IMR-90 (cell line): ENCODE measurements at regions not wholly inside any gene's neighbourhood (a gene's known extent, or its start where the extent isn't known, plus 50 kb on each side); places are given as distances from the start of the nearest gene placed in this dataset.

Experiments used
- ATAC-seq: fragments of 200-7000 bp; cut with Tn5 transposase; 2 replicates; pipeline ENCODE4 v1.9.1; 2020; ENCODE audit warnings: low read depth, mild to moderate bottlenecking, moderate library complexity
- BruUV-seq: library from RNA; stranded (reverse); fragments of 400-500 nt; replicated peaks from 2 replicates; lab custom pipeline; 2021; lab: Mats Ljungman, UMichigan
- CTCF ChIA-PET: fragments of 300-600 bp; formaldehyde crosslinking; extraction: SDS; loops from one replicate; lab custom pipeline; 2021; ENCODE audit warnings: antibody characterized with exemption; lab: Yijun Ruan, JAX
- POLR2A ChIA-PET: fragments of 300-600 bp; sonication (Branson Sonifier 250); formaldehyde crosslinking; loops from one replicate; lab custom pipeline; 2022; ENCODE audit warnings: antibody characterized with exemption; ENCODE audit not compliant: unreplicated experiment; lab: Charles Lee
- DNase-seq: peaks from one replicate; pipeline ENCODE4 v3.0.0; 2013
- H2AFZ ChIP-seq: replicated peaks from 2 replicates; pipeline ENCODE3; 2013; ENCODE audit warnings: low read length, mild to moderate bottlenecking; ENCODE audit not compliant: poor library complexity
- H2AK5ac ChIP-seq: 2 replicates; pipeline ENCODE4 v1.6.1; 2013; ENCODE audit warnings: low read depth, low read length, inconsistent platforms
- H2AK9ac ChIP-seq: replicated peaks from 2 replicates; pipeline ENCODE3; 2013; ENCODE audit warnings: mild to moderate bottlenecking, low read depth, low read length, moderate library complexity; ENCODE audit not compliant: poor library complexity
- H2BK120ac ChIP-seq: 2 replicates; pipeline ENCODE4 v1.6.1; 2013; ENCODE audit warnings: low read depth, low read length, inconsistent platforms
- H2BK15ac ChIP-seq: 3 replicates; pipeline ENCODE4 v1.6.1; 2013; ENCODE audit warnings: low read depth, low read length, inconsistent platforms
- H2BK20ac ChIP-seq: 2 replicates; pipeline ENCODE4 v1.6.1; 2013; ENCODE audit warnings: low read depth, mild to moderate bottlenecking, inconsistent platforms, low read length, moderate library complexity
- H2BK5ac ChIP-seq: 2 replicates; pipeline ENCODE4 v1.6.1; 2013; ENCODE audit warnings: mild to moderate bottlenecking, low read depth, low read length, inconsistent platforms; ENCODE audit not compliant: poor library complexity, severe bottlenecking
- H3K14ac ChIP-seq: replicated peaks from 2 replicates; pipeline ENCODE4 v1.6.1; 2013; ENCODE audit warnings: low read depth, low read length, inconsistent platforms
- H3K18ac ChIP-seq: 2 replicates; pipeline ENCODE4 v1.6.1; 2013; ENCODE audit warnings: low read depth, low read length, control low read depth
- H3K23ac ChIP-seq: 2 replicates; pipeline ENCODE4 v1.6.1; 2013; ENCODE audit warnings: low read depth, low read length, inconsistent platforms
- H3K27ac ChIP-seq: 2 replicates; pipeline ENCODE4 v1.5.1; 2013; ENCODE audit warnings: mild to moderate bottlenecking, control low read depth, low read length; ENCODE audit not compliant: insufficient read depth
- H3K27me3 ChIP-seq: 2 replicates; pipeline ENCODE4 v1.6.1; 2013; ENCODE audit warnings: low read length; ENCODE audit not compliant: control insufficient read depth, insufficient read depth
- H3K36me3 ChIP-seq: 2 replicates; pipeline ENCODE4 v1.6.1; 2013; ENCODE audit warnings: low read length, mixed read lengths; ENCODE audit not compliant: control insufficient read depth, insufficient read depth
- H3K4ac ChIP-seq: 2 replicates; pipeline ENCODE4 v1.6.1; 2013; ENCODE audit warnings: low read depth, low read length, inconsistent platforms
- H3K4me1 ChIP-seq: 2 replicates; pipeline ENCODE4 v1.6.1; 2013; ENCODE audit warnings: low read length, mixed read lengths; ENCODE audit not compliant: control insufficient read depth, insufficient read depth
- H3K4me2 ChIP-seq: 2 replicates; pipeline ENCODE4 v1.6.1; 2013; ENCODE audit warnings: low read depth, mild to moderate bottlenecking, control low read depth, low read length, moderate library complexity
- H3K4me3 ChIP-seq: 2 replicates; pipeline ENCODE4 v1.5.1; 2013; ENCODE audit warnings: low read depth, mild to moderate bottlenecking, control low read depth, low read length, moderate library complexity; ENCODE audit not compliant: insufficient read depth
- H3K56ac ChIP-seq: 2 replicates; pipeline ENCODE4 v1.6.1; 2013; ENCODE audit warnings: low read length, inconsistent platforms; ENCODE audit not compliant: insufficient read depth; ENCODE audit errors: extremely low read depth
- H3K79me1 ChIP-seq, 2 experiments: 2 replicates each; pipeline ENCODE4 v1.6.1; 2013; ENCODE audit warnings: low read length in 2 of 2, inconsistent platforms in 1 of 2, low read depth in 1 of 2
- H3K9ac ChIP-seq: 2 replicates; pipeline ENCODE4 v1.6.1; 2013; ENCODE audit warnings: low read depth, low read length, control low read depth
- H3K9me1 ChIP-seq: 2 replicates; pipeline ENCODE4 v1.6.1; 2013; ENCODE audit warnings: low read length, inconsistent platforms; ENCODE audit not compliant: insufficient read depth
- H3K9me3 ChIP-seq: 2 replicates; pipeline ENCODE4 v1.6.1; 2013; ENCODE audit warnings: low read length; ENCODE audit not compliant: control insufficient read depth, insufficient read depth
- H4K20me1 ChIP-seq: 2 replicates; pipeline ENCODE4 v1.6.1; 2013; ENCODE audit warnings: low read length, inconsistent platforms; ENCODE audit not compliant: insufficient read depth
- H4K5ac ChIP-seq: 2 replicates; pipeline ENCODE4 v1.6.1; 2013; ENCODE audit warnings: mild to moderate bottlenecking, low read depth, low read length, control low read depth
- H4K8ac ChIP-seq, 2 experiments: 2 replicates each; pipeline ENCODE4 v1.6.1; 2013; ENCODE audit warnings: low read depth in 2 of 2, low read length in 2 of 2, control low read depth in 1 of 2, inconsistent platforms in 1 of 2
- H4K91ac ChIP-seq: 2 replicates; pipeline ENCODE4 v1.6.1; 2013; ENCODE audit warnings: low read depth, low read length, inconsistent platforms; ENCODE audit not compliant: insufficient read depth
- BHLHE40 ChIP-seq: fragments of 150-350 bp; IDR thresholded peaks from 2 replicates; pipeline ENCODE4 v1.6.1; 2016; ENCODE audit warnings: mild to moderate bottlenecking, low read depth, low read length
- CEBPB ChIP-seq: IDR thresholded peaks from 2 replicates; pipeline ENCODE4 v1.6.1; 2012; ENCODE audit warnings: low read depth, low read length, improper control_type of control experiment
- CHD1 ChIP-seq: IDR thresholded peaks from 2 replicates; pipeline ENCODE4 v1.6.1; 2012; ENCODE audit warnings: low read depth, low read length, improper control_type of control experiment
- CTCF ChIP-seq: conservative IDR thresholded peaks from 2 replicates; pipeline ENCODE4 v1.5.1; 2012; ENCODE audit warnings: mild to moderate bottlenecking, low read depth, low read length, improper control_type of control experiment
- ELK1 ChIP-seq: fragments of 150-350 bp; IDR thresholded peaks from 2 replicates; pipeline ENCODE4 v1.6.1; 2016; ENCODE audit warnings: low read depth, mild to moderate bottlenecking, low read length, moderate library complexity, borderline replicate concordance
- FOS ChIP-seq: fragments of 150-350 bp; IDR thresholded peaks from 2 replicates; pipeline ENCODE4 v1.6.1; 2016; ENCODE audit warnings: low read depth, low read length
- MAFK ChIP-seq: IDR thresholded peaks from 2 replicates; pipeline ENCODE4 v1.6.1; 2012; ENCODE audit warnings: low read depth, low read length, improper control_type of control experiment
- MAZ ChIP-seq: IDR thresholded peaks from 2 replicates; pipeline ENCODE4 v1.6.1; 2012; ENCODE audit warnings: low read depth, mild to moderate bottlenecking, low read length, improper control_type of control experiment, moderate library complexity, borderline replicate concordance
- MXI1 ChIP-seq: IDR thresholded peaks from 2 replicates; pipeline ENCODE4 v1.6.1; 2012; ENCODE audit warnings: low read depth, mild to moderate bottlenecking, low read length, moderate library complexity, borderline replicate concordance
- NFE2L2 ChIP-seq: fragments of 150-350 bp; IDR thresholded peaks from 2 replicates; pipeline ENCODE4 v1.6.1; 2016; ENCODE audit warnings: low read depth, mild to moderate bottlenecking, low read length
- POLR2A ChIP-seq: IDR thresholded peaks from 2 replicates; pipeline ENCODE4 v1.6.1; 2012; ENCODE audit warnings: mild to moderate bottlenecking, low read depth, low read length
- RAD21 ChIP-seq: IDR thresholded peaks from 2 replicates; pipeline ENCODE4 v1.6.1; 2012; ENCODE audit warnings: low read length, improper control_type of control experiment
- RCOR1 ChIP-seq: IDR thresholded peaks from 2 replicates; pipeline ENCODE4 v1.6.1; 2012; ENCODE audit warnings: mild to moderate bottlenecking, low read length, improper control_type of control experiment; ENCODE audit not compliant: insufficient replicate concordance
- RFX5 ChIP-seq: IDR thresholded peaks from 2 replicates; pipeline ENCODE4 v1.8.0; 2012; ENCODE audit warnings: low read depth, mild to moderate bottlenecking, low read length, moderate library complexity
- SMC3 ChIP-seq: fragments of 150-350 bp; IDR thresholded peaks from 2 replicates; pipeline ENCODE4 v1.6.1; 2016; ENCODE audit warnings: low read depth, mild to moderate bottlenecking, antibody characterized with exemption, low read length, moderate library complexity
- USF2 ChIP-seq: fragments of 150-350 bp; IDR thresholded peaks from 2 replicates; pipeline ENCODE4 v1.6.1; 2017; ENCODE audit warnings: mild to moderate bottlenecking, antibody characterized with exemption, low read length, low read depth
- WGBS, 2 experiments: methylation state at CpG; one replicate each; pipeline versions ENCODE4 v1.1.5 to v1.1.7; 2013; ENCODE audit warnings: missing lambda C conversion rate in 2 of 2; ENCODE audit not compliant: insufficient read length in 1 of 2; ENCODE audit errors: extremely low coverage in 2 of 2; 5-methylcytosine and 5-hydroxymethylcytosine counted together
- dilution Hi-C: fragments of 300-500 bp; cut with HindIII; formaldehyde crosslinking; loops from one replicate; pipeline ENCODE4 v1.14.3; 2018; ENCODE audit warnings: low sequenced_read_pairs; ENCODE audit not compliant: unreplicated experiment
- in situ Hi-C: fragments of 300-500 bp; cut with MboI; formaldehyde crosslinking; loops from 3 replicates; pipeline ENCODE4 v1.14.3; 2019; ENCODE audit warnings: low sequenced_read_pairs, inconsistent platforms, mixed read lengths
- intact Hi-C: fragments of 100-400 bp; cut with micrococcal nuclease; formaldehyde crosslinking; loops from 2 replicates; pipeline ENCODE4 v1.10.0; 2022

GRCh38 chr2:83784315-83784714, 674.8 kb downstream of the SUCLG1 start:
- BruUV-seq = no TSS peak
- intact Hi-C loops = no loop called here
- H2AK5ac ChIP-seq = no peak overlapping the region

More at GRCh38 chr2:83784315-83784714, 674.8 kb downstream of the SUCLG1 start:
- ATAC-seq (no peak), DNase-seq (no peak)
- no peak overlapping the region for H2AFZ ChIP-seq
- no peak overlapping the region for H3K14ac ChIP-seq
- no peak overlapping the region for H4K91ac ChIP-seq
- H3K4me2 ChIP-seq = no peak overlapping the region
- H3K23ac ChIP-seq = no peak overlapping the region
- no peaks in the 10 kb centered on the region for H3K9me1 ChIP-seq
- no peak overlapping the region for H4K8ac ChIP-seq
- H3K4me3 ChIP-seq = no peak overlapping the region
- TF ChIP-seq RFX5 (no peak), RAD21 (no peak), SMC3 (no peak), BHLHE40 (no peak), POLR2A (no peak), MAFK (no peak), MAZ (no peak), CHD1 (no peak), NFE2L2 (no peak), ELK1 (no peak), USF2 (no peak), RCOR1 (no peak), MXI1 (no peak), CEBPB (no peak), FOS (no peak), CTCF (no peak)
- POLR2A ChIA-PET = no interaction called here
- no peak overlapping the region for H4K5ac ChIP-seq
- no peak overlapping the region for H2BK120ac ChIP-seq
- dilution Hi-C loops (no loop called here), in situ Hi-C loops (no loop called here)
- CTCF ChIA-PET = no interaction called here
- no peaks in the 10 kb centered on the region for H3K27me3 ChIP-seq
- no peak overlapping the region for H3K18ac ChIP-seq
- H2BK15ac ChIP-seq = no peak overlapping the region
- H4K20me1 ChIP-seq = no peaks in the 10 kb centered on the region
- no peak overlapping the region for H2BK20ac ChIP-seq
- H3K4me1 ChIP-seq = no peaks in the 10 kb centered on the region
- 0 out of 2 replicates have a peak, but pooled peaks cover 2% of the 10 kb centered on the region for H3K9me3 ChIP-seq
- no peak overlapping the region for H3K9ac ChIP-seq
- no peak overlapping the region for H3K27ac ChIP-seq
- no peak overlapping the region for H3K56ac ChIP-seq
- H3K79me1 ChIP-seq = no peaks in the 10 kb centered on the region
- H3K4ac ChIP-seq = no peak overlapping the region
- no peak overlapping the region for H2AK9ac ChIP-seq
- no peaks in the 10 kb centered on the region for H3K36me3 ChIP-seq
- no CpG with 5 or more reads among the region's 2 CpGs for WGBS, 2 experiments
- no peak overlapping the region for H2BK5ac ChIP-seq
